B cell (primary cell): ENCODE measurements at regions not wholly inside any gene's neighbourhood (a gene's known extent, or its start where the extent isn't known, plus 50 kb on each side); places are given as distances from the start of the nearest gene placed in this dataset.

ENCODE experiments used
- ATAC-seq: fragments of 200-7000 bp; cut with Tn5 transposase; one replicate; pipeline ENCODE4 v1.10.0; 2021; ENCODE audit warnings: low read depth, mild to moderate bottlenecking, moderate number of reproducible peaks, moderate library complexity
- CTCF ChIA-PET: fragments of 350-600 bp; sonication (Branson Sonifier 250); formaldehyde crosslinking; loops from one replicate; lab custom pipeline; 2021; ENCODE audit warnings: antibody characterized with exemption, inconsistent platforms; lab: Charles Lee
- POLR2A ChIA-PET: fragments of 350-600 bp; sonication (Branson Sonifier 250); formaldehyde crosslinking; loops from one replicate; lab custom pipeline; 2021; ENCODE audit warnings: antibody characterized with exemption; lab: Charles Lee
- DNase-seq: peaks from one replicate; pipeline ENCODE4 v3.0.0; 2013
- H2AFZ ChIP-seq: 2 replicates; pipeline ENCODE4 v1.6.1; 2012; ENCODE audit warnings: mild to moderate bottlenecking, low read depth, low read length; ENCODE audit not compliant: insufficient read depth, poor library complexity, severe bottlenecking
- H3K27ac ChIP-seq, 2 donors: 1 replicate in 1 of 2; 2 replicates in 1 of 2; pipeline ENCODE4 v1.5.1; 2012 to 2013; ENCODE audit warnings: low read length in 2 of 2, mild to moderate bottlenecking in 2 of 2, moderate library complexity in 1 of 2
- H3K27me3 ChIP-seq, 4 experiments: fragments of 200-600 bp in 1 of 4; sonication (generic) in 1 of 4; replicated peaks in 1 of 4; 1 replicate in 2 of 4; 2 replicates in 2 of 4; pipeline versions ENCODE4 v1.6.1 to v1.7.0; 2013 to 2016; ENCODE audit warnings: low read length in 3 of 4, mild to moderate bottlenecking in 2 of 4, mixed read lengths in 1 of 4, moderate library complexity in 1 of 4; ENCODE audit not compliant: insufficient read depth in 4 of 4, control insufficient read depth in 3 of 4; ENCODE audit errors: control extremely low read depth in 1 of 4
- H3K36me3 ChIP-seq, 2 experiments: replicated peaks in 1 of 2; 1 replicate in 1 of 2; 2 replicates in 1 of 2; pipeline versions ENCODE4 v1.6.1 to v1.7.1; 2013; ENCODE audit warnings: low read length in 1 of 2; ENCODE audit not compliant: insufficient read depth in 2 of 2, control insufficient read depth in 1 of 2; ENCODE audit errors: control extremely low read depth in 1 of 2, extremely low read depth in 1 of 2
- H3K4me1 ChIP-seq, 2 donors: fragments of 200-600 bp in 1 of 2; sonication (generic) in 1 of 2; 1 replicate in 1 of 2; 2 replicates in 1 of 2; pipeline versions ENCODE4 v1.5.1 to v1.6.1; 2013 to 2017; ENCODE audit warnings: low read length in 2 of 2; ENCODE audit not compliant: control insufficient read depth in 2 of 2, insufficient read depth in 2 of 2
- H3K4me2 ChIP-seq: replicated peaks from 2 replicates; pipeline ENCODE3; 2012; ENCODE audit warnings: mild to moderate bottlenecking, low read depth, low read length; ENCODE audit not compliant: poor library complexity, severe bottlenecking
- H3K4me3 ChIP-seq, 5 experiments: fragments of 200-600 bp in 1 of 5; sonication (generic) in 1 of 5; 1 replicate in 3 of 5; 2 replicates in 2 of 5; pipeline versions ENCODE4 v1.5.1 to v1.7.0; 2011 to 2016; ENCODE audit warnings: low read length in 4 of 5, mild to moderate bottlenecking in 4 of 5, low read depth in 2 of 5, control low read depth in 1 of 5, moderate library complexity in 1 of 5; ENCODE audit not compliant: insufficient read depth in 1 of 5; ENCODE audit errors: control extremely low read depth in 1 of 5, extremely low read depth in 1 of 5
- H3K79me2 ChIP-seq: fragments of 200-600 bp; sonication (generic); one replicate; pipeline ENCODE4 v1.6.0; 2016; ENCODE audit warnings: low read length; ENCODE audit not compliant: control insufficient read depth, insufficient read depth
- H3K9ac ChIP-seq: fragments of 200-600 bp; sonication (generic); 2 replicates; pipeline ENCODE4 v1.6.1; 2017; ENCODE audit warnings: mild to moderate bottlenecking, low read length, moderate library complexity
- H3K9me3 ChIP-seq, 3 donors: one replicate each; pipeline versions ENCODE4 v1.6.1 to v1.7.1; 2013; ENCODE audit warnings: low read length in 2 of 3; ENCODE audit not compliant: control insufficient read depth in 2 of 3, insufficient read depth in 1 of 3; ENCODE audit errors: control extremely low read depth in 1 of 3
- H4K20me1 ChIP-seq: 2 replicates; pipeline ENCODE4 v1.6.0; 2012; ENCODE audit warnings: mild to moderate bottlenecking, low read length; ENCODE audit not compliant: insufficient read depth, control insufficient read depth, poor library complexity, severe bottlenecking
- H3K27ac Mint-ChIP-seq: one replicate; pipeline ENCODE4 v1.8.0; 2021; ENCODE audit warnings: mixed read lengths
- H3K27me3 Mint-ChIP-seq: one replicate; pipeline ENCODE4 v1.8.0; 2021; ENCODE audit warnings: mixed read lengths
- H3K4me1 Mint-ChIP-seq: one replicate; pipeline ENCODE4 v1.8.0; 2021; ENCODE audit warnings: mixed read lengths
- H3K4me3 Mint-ChIP-seq: one replicate; pipeline ENCODE4 v1.8.0; 2021; ENCODE audit warnings: mixed read lengths
- H3K9me3 Mint-ChIP-seq: one replicate; pipeline ENCODE4 v1.8.0; 2022; ENCODE audit warnings: mixed read lengths; ENCODE audit not compliant: insufficient read depth
- CTCF ChIP-seq: fragments of 200-600 bp; IDR thresholded peaks from one replicate; pipeline ENCODE4 v1.8.0; 2022; ENCODE audit warnings: antibody characterized with exemption, mild to moderate bottlenecking
- EZH2 ChIP-seq: IDR thresholded peaks from 2 replicates; pipeline ENCODE4 v1.6.1; 2012; ENCODE audit warnings: borderline replicate concordance, low read depth, mild to moderate bottlenecking, moderate library complexity, low read length; ENCODE audit not compliant: insufficient read depth, poor library complexity, severe bottlenecking
- WGBS: methylation state at CpG from one replicate; pipeline ENCODE4 v1.1.5; 2013; ENCODE audit warnings: missing lambda C conversion rate; ENCODE audit not compliant: insufficient coverage; 5-methylcytosine and 5-hydroxymethylcytosine counted together
- intact Hi-C: fragments of 100-400 bp; cut with micrococcal nuclease; formaldehyde crosslinking; loops from one replicate; pipeline ENCODE4 v1.10.0; 2022

GRCh38 chr2:4964001-4964540 lies 728.1 kb upstream of the SOX11 start:
- Mint-ChIP-seq H3K4me3 (no peak overlapping the region), H3K4me1 (no peaks in the 10 kb centered on the region), H3K9me3 (peaks cover 2% of the 10 kb centered on the region), H3K27me3 (no peaks in the 10 kb centered on the region), H3K27ac (no peak overlapping the region)
- Histone ChIP-seq H2AFZ (no peak overlapping the region), H3K9me3 (no peaks in the 10 kb centered on the region), H3K27me3 (no peaks in the 10 kb centered on the region), H3K4me3 (no peak overlapping the region), H3K36me3 (no peaks in the 10 kb centered on the region), H3K4me2 (no peak overlapping the region), H4K20me1 (no peaks in the 10 kb centered on the region), H3K79me2 (no peaks in the 10 kb centered on the region), H3K9ac (no peak overlapping the region), H3K27ac (no peak overlapping the region), H3K4me1 (no peaks in the 10 kb centered on the region)
- ChIA-PET POLR2A (no interaction called here), CTCF (no interaction called here)
- intact Hi-C loops: no loop called here
- no peak for DNase-seq
- no peak for TF ChIP-seq CTCF
- no peak for TF ChIP-seq EZH2
- no peak for ATAC-seq
- 97% methylated on average over 10 of the region's 13 CpGs for WGBS

- no peaks in the 10 kb centered on the region for H3K27me3 ChIP-seq
- H3K79me2 ChIP-seq: no peaks in the 10 kb centered on the region
- no peak overlapping the region for H3K4me2 ChIP-seq
- intact Hi-C loops: no loop called here
- no peaks in the 10 kb centered on the region for H3K36me3 ChIP-seq
- ChIA-PET POLR2A (no interaction called here), CTCF (no interaction called here)
- WGBS: 89% methylated on average over 16 of the region's 16 CpGs
- ATAC-seq: no peak
- Mint-ChIP-seq H3K4me1 (no peaks in the 10 kb centered on the region), H3K9me3 (peaks cover 4% of the 10 kb centered on the region), H3K27me3 (no peaks in the 10 kb centered on the region), H3K27ac (no peak overlapping the region), H3K4me3 (no peak overlapping the region)
- no peaks in the 10 kb centered on the region for H3K4me1 ChIP-seq
- no peak overlapping the region for H3K27ac ChIP-seq
- H3K4me3 ChIP-seq: no peak overlapping the region
- no peak overlapping the region for H2AFZ ChIP-seq
- no peaks in the 10 kb centered on the region for H3K9me3 ChIP-seq
- no peak overlapping the region for H3K9ac ChIP-seq
- DNase-seq: no peak
- no peaks in the 10 kb centered on the region for H4K20me1 ChIP-seq
- TF ChIP-seq CTCF (no peak), EZH2 (no peak)
These were observed 727.6 kb upstream of the SOX11 start for GRCh38 chr2:4964579-4964978.
